HL-60 (cell line): ENCODE measurements at regions not wholly inside any gene's neighbourhood (a gene's known extent, or its start where the extent isn't known, plus 50 kb on each side); places are given as distances from the start of the nearest gene placed in this dataset.

ENCODE experiments used
- GABPA ChIP-seq: IDR thresholded peaks from 2 replicates; pipeline ENCODE4 v1.6.1; 2012; ENCODE audit warnings: low read depth
- POLR2AphosphoS5 ChIP-seq: IDR thresholded peaks from 2 replicates; pipeline ENCODE4 v1.6.1; 2012; ENCODE audit warnings: low read depth
- TF ChIP-seq, protein P1 (sequence below): IDR thresholded peaks from one replicate; pipeline ENCODE4 v1.5.1; 2011; ENCODE audit warnings: low read length, control low read depth, inconsistent platforms; ENCODE audit not compliant: insufficient read depth
- TF ChIP-seq, protein P2 (sequence below): IDR thresholded peaks from 2 replicates; pipeline ENCODE4 v1.6.1; 2012; ENCODE audit warnings: low read depth; ENCODE audit not compliant: insufficient replicate concordance

DNA sequence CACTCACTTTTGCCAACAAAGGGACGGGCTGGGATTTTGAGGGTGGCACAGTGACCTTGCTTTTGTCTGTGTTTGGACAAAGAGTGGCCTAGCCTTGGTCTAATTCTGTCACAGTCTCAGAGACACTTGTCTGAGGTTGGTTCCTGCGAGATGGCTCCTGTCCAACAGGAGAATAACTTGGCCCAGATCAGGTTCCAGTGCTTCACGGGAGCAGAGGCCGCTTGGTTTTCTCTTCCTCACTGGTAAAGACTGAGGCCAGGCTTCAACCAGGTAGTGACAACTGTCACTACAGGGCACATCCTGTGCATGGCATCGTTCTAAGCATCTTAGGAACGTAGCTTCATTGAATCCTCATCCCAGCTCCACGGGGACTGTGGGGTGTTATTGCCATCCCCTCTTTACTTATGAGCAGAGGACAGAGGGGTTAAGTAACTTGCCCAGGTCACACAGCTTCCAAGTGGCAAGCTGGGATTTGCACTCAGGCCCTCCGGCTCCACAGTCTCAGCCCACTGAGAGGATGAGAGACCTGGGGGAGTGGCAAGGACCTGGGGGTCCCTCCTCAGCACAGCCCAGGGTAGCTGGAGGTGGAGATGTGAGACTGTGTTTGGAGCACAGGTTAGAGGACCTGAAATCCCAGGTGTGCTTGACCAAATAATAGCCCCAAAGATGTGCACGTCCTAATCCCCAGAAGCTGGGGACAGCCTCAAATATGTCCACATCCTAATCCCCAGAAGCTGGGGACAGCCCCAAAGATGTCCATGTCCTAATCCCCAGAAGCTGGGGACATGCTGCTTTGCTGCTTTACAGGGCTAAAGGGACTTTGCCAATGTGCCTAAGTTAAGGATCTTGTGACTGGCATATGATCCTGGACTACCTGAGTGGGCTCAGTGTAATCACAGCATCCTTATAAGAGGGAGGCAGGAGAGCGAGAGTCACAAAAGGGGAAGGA lies 179.2 kb upstream of the RTL1 start:
- TF ChIP-seq, protein P1, sequence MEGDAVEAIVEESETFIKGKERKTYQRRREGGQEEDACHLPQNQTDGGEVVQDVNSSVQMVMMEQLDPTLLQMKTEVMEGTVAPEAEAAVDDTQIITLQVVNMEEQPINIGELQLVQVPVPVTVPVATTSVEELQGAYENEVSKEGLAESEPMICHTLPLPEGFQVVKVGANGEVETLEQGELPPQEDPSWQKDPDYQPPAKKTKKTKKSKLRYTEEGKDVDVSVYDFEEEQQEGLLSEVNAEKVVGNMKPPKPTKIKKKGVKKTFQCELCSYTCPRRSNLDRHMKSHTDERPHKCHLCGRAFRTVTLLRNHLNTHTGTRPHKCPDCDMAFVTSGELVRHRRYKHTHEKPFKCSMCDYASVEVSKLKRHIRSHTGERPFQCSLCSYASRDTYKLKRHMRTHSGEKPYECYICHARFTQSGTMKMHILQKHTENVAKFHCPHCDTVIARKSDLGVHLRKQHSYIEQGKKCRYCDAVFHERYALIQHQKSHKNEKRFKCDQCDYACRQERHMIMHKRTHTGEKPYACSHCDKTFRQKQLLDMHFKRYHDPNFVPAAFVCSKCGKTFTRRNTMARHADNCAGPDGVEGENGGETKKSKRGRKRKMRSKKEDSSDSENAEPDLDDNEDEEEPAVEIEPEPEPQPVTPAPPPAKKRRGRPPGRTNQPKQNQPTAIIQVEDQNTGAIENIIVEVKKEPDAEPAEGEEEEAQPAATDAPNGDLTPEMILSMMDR = no peak
- TF ChIP-seq POLR2AphosphoS5 (no peak), GABPA (no peak)
- TF ChIP-seq, protein P2, sequence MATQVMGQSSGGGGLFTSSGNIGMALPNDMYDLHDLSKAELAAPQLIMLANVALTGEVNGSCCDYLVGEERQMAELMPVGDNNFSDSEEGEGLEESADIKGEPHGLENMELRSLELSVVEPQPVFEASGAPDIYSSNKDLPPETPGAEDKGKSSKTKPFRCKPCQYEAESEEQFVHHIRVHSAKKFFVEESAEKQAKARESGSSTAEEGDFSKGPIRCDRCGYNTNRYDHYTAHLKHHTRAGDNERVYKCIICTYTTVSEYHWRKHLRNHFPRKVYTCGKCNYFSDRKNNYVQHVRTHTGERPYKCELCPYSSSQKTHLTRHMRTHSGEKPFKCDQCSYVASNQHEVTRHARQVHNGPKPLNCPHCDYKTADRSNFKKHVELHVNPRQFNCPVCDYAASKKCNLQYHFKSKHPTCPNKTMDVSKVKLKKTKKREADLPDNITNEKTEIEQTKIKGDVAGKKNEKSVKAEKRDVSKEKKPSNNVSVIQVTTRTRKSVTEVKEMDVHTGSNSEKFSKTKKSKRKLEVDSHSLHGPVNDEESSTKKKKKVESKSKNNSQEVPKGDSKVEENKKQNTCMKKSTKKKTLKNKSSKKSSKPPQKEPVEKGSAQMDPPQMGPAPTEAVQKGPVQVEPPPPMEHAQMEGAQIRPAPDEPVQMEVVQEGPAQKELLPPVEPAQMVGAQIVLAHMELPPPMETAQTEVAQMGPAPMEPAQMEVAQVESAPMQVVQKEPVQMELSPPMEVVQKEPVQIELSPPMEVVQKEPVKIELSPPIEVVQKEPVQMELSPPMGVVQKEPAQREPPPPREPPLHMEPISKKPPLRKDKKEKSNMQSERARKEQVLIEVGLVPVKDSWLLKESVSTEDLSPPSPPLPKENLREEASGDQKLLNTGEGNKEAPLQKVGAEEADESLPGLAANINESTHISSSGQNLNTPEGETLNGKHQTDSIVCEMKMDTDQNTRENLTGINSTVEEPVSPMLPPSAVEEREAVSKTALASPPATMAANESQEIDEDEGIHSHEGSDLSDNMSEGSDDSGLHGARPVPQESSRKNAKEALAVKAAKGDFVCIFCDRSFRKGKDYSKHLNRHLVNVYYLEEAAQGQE = no peak
